GM18519 (cell line): ENCODE measurements at regions not wholly inside any gene's neighbourhood (a gene's known extent, or its start where the extent isn't known, plus 50 kb on each side); places are given as distances from the start of the nearest gene placed in this dataset.
"Not testable (repeated sequence)": the region's sequence is repeated elsewhere in the genome, so short reads cannot be mapped to it uniquely, and the experiment has no call there.

Experiments used
- ATAC-seq: cut with Tn5 transposase; IDR thresholded peaks from one replicate; pipeline ENCODE4 v1.9.1; 2021; ENCODE audit warnings: mild to moderate bottlenecking, moderate library complexity; ENCODE audit not compliant: unreplicated experiment, low FRiP score

DNA sequence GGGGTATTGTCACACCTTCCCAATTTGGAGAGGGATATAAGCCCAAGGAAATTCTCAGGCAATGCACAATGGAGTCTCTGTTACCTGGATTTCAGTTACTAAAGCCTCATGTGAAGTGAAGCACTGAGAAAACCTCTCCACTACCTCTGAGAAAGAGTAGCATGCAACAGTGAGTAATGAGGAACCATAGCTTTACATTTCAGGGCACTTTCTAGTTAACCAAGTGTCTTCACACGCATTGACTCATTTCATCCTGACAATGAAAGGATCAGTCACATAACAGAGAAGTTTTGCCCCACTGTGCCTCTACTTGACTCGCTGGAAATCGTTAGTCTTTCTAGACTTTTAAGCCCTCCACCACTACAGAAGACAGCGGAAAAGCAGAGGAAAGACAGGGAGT lies 86.2 kb upstream of the ARID1B start:
- ATAC-seq, result peak; percentile 74

DNA sequence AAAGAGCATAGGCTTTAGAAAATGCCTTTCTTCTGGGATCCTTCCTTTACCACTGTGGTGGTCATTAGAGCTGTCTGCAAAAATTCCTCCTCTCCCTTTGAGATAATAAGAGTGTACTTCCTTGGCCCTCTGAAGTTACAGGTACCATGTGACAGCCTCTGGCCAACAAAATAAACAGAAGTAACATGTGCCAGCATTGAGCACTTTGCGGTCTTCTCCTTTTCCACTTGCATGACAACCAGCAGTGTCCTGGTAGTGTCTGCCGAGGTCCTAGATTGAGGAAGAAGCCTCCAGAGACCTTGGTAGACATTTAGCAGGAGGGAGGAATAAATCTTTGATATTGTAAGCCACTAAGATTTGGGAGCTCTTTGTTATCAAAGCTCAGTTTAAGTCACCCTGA lies 87.5 kb upstream of the ARID1B start:
- no peak for ATAC-seq

DNA sequence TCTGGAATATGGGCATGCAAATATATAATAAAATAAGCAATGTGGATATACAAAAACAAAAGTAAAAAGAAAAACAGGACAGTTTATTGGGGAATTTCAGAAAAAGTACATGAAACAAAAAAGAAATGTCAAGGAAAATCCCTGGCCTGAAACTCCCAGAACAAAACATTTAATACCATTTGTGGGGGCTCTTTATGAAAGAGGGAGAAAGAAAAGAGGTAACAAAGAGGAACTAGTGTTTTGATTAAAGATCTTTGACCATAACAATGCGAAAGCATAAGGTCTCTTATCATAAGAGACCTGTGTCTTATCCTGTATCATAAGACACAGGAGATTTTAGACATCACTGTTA lies 88.6 kb upstream of the ARID1B start:
- ATAC-seq, result no peak

DNA sequence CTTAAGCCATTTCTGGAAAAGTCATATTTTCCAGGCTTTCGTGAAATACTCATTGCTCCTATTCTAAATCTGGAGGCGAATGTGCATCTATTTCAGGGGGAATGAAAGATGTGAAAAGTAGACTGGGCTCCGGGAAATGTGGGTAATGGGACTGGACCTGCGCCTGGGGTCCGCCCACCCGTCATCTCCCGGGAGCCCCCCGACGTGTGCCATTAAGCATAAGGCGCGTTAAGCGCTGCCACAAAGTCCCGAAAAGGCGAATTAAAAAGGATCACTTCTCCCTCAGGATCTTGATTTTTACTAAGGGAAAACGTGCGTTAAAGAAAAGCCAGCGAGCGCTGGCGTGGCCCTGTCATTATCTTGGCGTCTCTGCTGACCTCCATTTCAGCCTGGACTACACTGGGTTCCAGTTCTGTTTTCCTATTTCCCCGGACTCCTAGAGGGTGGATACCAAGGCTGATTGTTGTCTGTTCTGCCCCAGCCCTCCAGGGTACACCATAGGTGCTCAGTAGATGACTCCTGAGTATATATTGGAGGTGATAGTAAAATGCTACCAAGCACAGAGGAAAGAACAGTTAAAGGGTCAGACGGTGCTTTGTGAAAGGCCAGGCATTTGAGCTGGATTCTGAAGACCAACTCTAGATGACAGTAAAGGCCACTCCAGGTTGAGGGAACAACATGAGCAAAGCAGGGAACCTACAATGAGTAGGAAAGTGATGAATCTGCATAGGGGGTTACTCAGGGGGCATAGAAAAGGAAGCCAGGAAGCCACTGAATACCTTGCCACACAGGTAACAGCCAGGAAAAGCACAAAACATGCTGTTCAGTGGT lies 89.2 kb upstream of the ARID1B start:
- ATAC-seq, result no peak

GRCh38 chr6:156686995-156687788 lies 90.0 kb upstream of the ARID1B start:
- peak; percentile 33 for ATAC-seq

- ATAC-seq, result peak; percentile 2
Observed at GRCh38 chr6:156686301-156686994, 90.7 kb upstream of the ARID1B start.

- no peak for ATAC-seq
Observed at GRCh38 chr6:156685823-156686222, 91.4 kb upstream of the ARID1B start.

GRCh38 chr6:156683821-156684220 lies 93.4 kb upstream of the ARID1B start:
- ATAC-seq, result no peak

DNA sequence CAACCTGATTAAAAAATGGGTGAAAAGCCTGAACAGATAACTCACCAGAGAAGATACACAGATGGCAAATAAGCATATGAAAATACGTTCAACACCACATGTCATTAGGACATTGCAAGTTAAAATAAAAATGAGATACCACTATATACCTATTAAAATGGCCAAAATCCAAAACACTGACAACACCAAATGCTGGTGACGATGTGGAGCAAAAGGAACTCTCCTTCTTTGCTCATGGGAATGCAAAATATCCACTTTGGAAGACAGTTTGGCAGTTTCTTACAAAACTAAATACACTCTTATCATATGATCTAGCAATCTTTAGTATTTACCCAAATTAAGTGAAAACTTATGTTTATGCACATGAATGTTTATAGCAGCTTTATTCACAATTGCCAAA lies 100.5 kb upstream of the ARID1B start:
- no peak for ATAC-seq

GRCh38 chr6:156674197-156674596 lies 103.0 kb upstream of the ARID1B start:
- ATAC-seq, result no peak

DNA sequence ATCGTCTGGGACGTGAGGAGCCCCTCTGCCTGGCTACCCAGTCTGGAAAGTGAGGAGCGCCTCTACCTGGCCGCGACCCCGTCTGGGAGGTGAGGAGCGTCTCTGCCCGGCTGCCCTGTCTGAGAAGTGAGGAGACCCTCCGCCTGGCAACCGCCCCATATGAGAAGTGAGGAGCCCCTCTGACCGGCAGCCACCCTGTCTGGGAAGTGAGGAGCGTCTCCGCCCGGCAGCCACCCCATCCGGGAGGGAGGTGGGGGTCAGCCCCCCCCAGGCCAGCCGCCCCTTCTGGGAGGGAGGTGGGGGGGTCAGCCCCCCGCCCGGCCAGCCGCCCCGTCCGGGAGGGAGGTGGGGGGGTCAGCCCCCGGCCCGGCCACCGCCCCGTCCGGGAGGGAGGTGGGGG lies 107.1 kb upstream of the ARID1B start:
- not testable (repeated sequence) for ATAC-seq

DNA sequence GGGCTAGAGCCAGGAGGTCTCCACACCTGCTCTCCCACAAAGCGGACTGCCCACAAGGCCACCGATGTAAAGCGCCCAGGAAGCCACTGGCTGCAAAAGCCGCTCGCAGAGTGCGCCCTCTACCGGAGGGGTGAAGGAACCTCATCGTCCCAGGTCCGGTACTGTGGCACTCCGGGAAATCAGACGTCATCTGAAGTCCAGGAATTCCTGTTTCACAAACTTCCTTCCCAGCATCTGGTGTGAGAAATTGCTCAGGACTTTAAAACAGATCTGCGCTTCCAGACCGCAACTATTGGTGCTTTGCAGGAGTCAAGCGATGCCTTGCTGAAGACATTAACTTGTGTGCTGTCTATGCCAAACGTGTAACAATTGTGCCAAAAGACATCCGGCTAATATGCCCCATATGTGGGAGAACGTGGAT lies 115.1 kb upstream of the ARID1B start:
- ATAC-seq, result no peak

GRCh38 chr6:156660389-156660788 lies 116.8 kb upstream of the ARID1B start:
- no peak for ATAC-seq

- no peak for ATAC-seq
Observed at GRCh38 chr6:156659822-156660198, 117.4 kb upstream of the ARID1B start.

DNA sequence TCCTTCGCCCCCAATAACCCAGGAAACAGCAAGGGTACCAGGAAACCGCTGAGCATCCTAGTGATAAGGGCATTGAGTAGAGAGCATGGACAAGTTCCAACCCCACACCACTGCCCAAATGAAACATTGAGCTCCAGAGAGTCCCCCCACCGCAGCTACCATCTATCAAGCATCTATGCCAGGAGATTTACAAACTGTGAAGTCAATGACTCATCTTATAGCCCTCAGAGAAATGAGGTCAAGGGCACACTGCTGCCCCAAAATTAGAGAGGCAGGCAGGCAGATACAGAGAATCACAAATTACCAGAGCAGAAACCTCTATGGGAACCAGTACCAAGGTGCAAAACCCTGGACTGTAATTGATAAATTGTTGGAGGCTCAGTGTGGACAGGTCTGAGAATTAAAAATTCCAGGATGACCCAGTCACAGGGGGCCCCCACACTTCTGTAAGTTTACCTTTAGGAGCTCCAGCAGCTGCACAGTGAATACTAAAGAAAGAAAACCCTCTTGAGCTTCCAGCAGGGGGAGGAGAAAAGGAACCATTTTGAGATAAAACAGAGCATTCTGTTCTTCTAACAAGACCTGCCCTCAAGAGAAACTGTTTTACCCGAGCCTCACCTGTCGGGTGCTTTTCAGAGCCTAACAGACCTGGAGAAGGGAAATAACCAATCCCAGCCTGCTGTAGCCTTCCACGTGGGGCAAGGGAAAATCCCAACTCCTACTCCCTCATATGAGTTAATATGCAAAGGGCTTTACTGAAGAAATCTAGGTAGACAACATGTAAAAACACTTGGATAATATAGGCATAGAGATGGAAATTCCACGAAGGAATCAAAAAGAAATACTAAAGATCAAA lies 118.0 kb upstream of the ARID1B start:
- no peak for ATAC-seq

DNA sequence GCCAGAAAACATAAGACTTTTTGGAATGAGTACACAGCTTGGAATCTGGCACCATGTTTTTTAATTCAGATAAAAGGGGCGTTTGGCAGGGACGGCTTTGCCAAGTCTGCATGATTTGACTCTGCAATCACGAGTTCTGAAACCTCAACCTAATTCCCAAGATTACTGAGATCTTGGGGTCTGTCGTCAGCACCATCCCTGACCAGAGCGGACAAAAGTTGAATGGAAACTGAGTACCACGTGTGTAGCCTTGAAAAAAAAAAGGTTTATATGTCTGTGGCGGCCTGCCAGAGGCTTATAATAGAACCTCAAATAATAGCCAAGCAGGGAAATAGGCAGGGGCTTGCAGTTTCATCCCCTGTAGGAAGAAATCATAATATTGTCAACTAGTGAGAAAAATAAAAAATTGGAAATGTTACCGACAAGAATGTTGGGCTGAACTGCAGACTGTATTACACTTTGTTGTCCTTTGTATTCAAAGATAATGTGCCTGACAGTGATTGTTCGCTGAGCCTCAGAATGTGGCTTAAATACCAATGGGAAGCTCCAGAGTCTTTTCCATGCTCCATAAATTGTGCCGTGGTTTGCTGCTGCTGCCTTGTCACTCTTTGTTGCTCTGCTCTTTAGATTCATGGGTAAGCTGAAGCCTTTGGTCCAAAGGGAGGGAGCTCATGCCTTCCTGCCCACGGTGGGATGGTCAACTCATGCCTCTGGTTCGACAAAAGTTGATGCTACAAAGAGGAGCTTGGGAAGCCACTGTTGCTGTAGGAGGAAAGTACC lies 118.8 kb upstream of the ARID1B start:
- no peak for ATAC-seq

DNA sequence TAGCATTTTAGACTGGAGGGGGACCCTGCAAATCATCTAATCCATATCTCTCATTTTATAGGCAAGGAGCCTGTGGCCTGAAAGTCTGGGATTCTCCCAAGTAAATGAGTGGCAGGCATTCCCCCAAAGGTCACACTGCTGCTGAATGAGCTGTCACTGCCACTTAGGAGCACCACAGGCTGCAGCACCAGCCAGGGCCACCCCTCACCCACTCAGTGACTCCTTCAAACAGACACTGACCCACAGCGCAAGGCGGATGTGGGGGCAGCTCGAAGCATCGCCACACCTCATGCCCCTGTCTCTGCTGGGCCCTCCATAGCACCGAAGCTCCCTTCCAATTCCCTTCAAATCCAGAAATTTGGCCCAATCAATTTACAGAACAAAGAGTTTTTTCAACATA lies 119.9 kb upstream of the ARID1B start:
- no peak for ATAC-seq

DNA sequence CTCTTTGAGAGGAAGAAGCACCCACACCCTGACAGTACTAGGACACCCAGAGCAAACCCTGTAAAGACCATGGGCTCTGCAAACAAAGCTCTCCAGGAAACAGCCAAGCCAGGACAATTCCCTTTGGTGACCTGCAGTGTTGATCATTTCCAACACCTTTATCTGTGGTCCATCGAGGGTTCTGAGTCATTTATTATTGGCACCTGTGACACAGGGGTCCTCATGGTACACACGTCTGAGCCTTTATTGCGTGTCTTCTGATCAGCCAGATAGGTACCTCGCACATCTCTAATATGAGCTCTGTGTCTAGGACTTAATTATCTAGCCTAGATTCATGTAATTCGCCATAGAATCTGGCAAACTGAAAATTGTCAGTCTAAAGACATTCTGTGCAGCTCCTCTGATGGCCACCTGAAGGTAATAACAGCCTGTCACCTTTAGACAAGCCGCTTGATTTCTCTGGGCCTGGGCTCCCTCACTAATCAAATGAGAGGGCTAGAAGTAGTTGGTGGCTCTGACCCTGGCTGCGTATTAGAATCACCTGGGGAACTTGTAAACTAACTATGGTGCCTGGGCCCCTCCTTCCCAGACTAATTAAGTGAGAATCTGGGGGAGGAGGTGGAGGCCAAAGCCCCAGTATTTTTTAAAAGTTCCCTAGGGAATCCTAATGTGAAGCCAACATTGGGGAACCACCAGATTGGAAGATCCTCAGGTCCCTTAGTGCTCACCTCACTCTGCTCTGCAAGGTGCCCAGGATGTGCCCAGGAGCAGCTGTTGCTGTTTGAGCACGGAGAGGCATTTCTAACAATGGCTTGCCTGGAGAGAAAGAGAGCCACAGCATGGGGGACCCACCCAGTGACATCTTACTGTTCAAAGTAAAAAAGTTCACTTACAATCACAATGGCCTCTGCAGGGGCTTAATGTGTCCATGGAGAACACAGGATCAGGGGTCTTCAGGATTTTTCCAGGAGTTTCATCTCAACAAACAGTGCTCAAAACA lies 122.0 kb upstream of the ARID1B start:
- ATAC-seq, result no peak
